ENCODE measurements at regions not wholly inside any gene's neighbourhood (a gene's known extent, or its start where the extent isn't known, plus 50 kb on each side); places are given as distances from the start of the nearest gene placed in this dataset.

DNA sequence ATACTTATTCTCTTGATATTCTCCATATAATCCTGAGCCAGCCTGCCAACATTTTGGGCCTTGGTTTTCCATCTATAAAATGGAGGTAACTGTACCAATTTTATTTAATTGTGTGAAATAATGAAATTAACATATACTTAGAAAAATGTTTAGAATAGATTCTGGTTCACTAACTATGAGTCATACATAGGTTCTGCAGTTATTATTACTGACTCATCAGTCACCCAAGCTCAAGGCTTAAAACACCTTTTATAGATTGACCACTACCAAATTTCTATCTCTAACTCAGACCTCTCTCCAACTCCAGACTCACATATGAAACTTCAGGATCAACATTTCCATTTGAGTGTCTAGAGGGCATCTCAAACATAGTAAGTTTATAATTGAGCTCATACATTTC lies 1277.2 kb upstream of the GJE1 start:
- no peak for DNase-seq (ENCODE audit: low read depth in 2 of 3, low spot score in 2 of 3)

DNA sequence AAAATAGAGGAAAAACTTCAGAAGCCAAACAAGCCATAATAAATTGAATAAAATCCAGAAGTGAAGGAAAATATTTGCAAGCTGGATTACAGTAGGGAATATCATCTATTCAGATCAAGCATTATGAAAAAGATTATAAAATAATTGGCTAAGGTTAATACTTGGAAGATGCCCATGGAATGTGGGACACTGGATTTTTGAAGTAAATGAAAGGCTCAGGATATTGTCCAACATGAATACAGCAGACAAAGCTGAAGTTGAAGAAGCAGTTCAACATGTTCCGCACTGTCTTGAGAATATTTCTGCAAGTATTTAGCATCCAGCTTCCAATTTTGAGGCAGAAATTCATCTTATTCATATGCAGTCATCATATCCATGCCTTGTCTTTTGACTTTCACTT lies 1278.4 kb upstream of the GJE1 start:
- DNase-seq (ENCODE audit: low read depth in 2 of 3, low spot score in 2 of 3) = no peak

DNA sequence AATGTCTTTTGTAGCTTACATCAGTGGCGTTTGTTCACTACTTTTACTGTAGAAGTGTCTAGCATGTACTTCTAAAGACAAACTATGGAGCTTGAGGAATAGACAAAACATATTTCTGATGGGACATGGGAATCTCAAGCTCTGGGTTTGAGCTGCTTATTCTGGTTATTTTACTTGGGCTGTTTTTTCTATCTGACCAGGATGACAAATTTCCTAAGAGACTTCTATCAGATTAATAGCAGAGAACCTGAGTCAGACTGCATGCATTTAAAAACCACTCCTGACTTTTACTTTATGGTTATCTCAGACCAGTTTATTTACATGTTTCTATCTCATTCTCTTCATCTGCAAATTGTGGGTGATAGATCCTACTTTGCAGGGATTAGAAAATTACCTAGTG lies 1282.3 kb upstream of the GJE1 start:
- DNase-seq (ENCODE audit: low read depth in 2 of 3, low spot score in 2 of 3) = no peak

- no peak for DNase-seq (ENCODE audit: low read depth in 2 of 3, low spot score in 2 of 3)
Measured at GRCh38 chr6:140849456-140849855, 1283.3 kb upstream of the GJE1 start.

- no peak for DNase-seq (ENCODE audit: low read depth in 2 of 3, low spot score in 2 of 3)
Measured at GRCh38 chr6:140847262-140847645, 1285.5 kb upstream of the GJE1 start.

DNA sequence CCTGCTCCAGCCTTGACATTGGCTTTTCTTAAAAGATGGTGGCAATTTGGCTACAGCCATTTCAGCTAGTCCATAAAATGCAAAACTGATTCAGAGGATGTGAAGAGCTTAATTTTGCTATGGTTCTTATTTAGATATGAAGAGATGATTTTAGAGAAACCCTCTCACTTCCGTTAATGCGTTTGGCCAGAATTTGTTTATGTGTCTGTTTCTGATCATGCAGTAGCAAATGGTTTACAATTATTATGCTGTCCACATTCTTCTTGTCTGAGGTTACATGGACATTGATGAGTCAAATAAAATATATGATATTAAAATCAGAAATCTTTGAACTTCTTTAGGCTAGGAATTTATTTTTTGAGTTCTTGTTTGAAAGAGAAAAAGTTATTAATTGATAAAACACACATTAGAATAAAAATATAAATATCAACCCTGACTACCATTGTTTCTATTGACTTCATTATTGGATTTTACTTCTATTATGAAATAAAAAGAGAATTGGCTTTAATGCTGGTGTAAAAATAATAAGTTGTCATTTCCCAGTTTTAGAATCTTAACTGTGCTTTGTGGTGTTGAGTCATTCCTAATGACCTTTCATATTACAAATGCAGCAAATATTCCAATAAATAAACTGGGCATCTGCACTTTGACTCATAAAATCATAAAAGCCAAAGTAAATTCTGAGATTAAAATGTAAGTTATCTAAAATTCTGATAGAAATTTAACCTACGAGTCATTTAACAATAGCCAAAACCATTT lies 1286.0 kb upstream of the GJE1 start:
- no peak for DNase-seq (ENCODE audit: low read depth in 2 of 3, low spot score in 2 of 3)

GRCh38 chr6:140845701-140846100 lies 1287.0 kb upstream of the GJE1 start:
- no peak for DNase-seq (ENCODE audit: low read depth in 2 of 3, low spot score in 2 of 3)

GRCh38 chr6:140844167-140844566 lies 1288.6 kb upstream of the GJE1 start:
- no peak for DNase-seq (ENCODE audit: low read depth in 2 of 3, low spot score in 2 of 3)

- DNase-seq (ENCODE audit: low read depth in 2 of 3, low spot score in 2 of 3) = no peak
Measured at GRCh38 chr6:140833408-140833807, 1299.3 kb upstream of the GJE1 start.

DNA sequence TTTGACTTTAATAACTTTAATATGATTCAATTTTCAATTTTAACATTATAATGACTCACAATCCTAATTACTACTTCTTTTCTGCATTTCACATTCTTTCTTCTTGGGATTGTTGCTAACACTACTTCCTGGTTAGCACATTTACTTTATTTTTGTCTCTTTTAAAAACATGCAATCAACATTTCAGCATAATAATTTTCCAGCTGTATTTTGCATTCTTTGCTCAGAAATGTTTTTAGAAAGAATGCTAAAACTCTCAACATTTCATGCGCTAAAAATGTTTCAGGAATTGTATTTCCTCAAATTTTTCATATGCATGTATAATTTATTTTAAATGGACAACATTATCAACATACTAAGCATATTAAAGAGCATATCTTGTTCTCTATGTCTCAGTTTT lies 1302.1 kb upstream of the GJE1 start:
- DNase-seq (ENCODE audit: low read depth in 2 of 3, low spot score in 2 of 3) = no peak

GRCh38 chr6:140828856-140829255 lies 1303.9 kb upstream of the GJE1 start:
- DNase-seq (ENCODE audit: low read depth in 2 of 3, low spot score in 2 of 3) = no peak

DNA sequence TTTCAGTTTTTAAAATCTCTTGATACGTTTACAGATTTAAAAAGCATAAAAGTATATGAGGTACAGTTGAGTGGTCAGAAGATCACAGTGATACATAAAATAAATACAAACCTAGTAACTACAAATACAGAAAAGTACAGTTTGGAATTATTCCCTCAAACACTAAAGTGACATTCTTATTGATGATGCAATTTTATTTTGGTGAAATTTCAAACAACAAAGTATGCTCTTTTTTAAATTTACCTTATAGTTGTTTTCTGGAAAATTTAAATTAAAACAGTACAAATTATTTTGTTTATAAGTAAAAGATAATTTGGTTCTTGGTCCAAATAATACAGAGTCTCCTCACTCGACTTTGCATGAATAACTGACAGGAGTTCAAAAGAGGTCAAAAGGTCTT lies 1305.1 kb upstream of the GJE1 start:
- DNase-seq (ENCODE audit: low read depth in 2 of 3, low spot score in 2 of 3) = no peak

DNA sequence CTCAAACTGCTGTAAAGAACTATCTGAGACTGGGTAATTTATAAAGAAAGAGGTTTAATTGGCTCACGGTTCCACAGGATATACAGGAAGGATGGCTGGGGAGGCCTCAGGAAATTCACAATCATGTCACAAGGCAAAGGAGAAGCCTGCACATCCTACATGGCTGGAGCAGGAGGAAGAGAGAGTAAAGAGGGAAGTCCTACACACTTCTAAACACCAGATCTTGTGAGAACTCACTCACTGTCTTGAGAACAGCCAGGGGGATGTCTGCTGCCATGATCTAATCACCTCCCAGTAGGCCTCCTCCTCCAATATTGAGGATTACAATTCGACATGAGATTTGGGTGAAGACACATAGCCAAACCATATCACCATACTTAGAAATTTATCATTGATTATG lies 1307.0 kb upstream of the GJE1 start:
- no peak for DNase-seq (ENCODE audit: low read depth in 2 of 3, low spot score in 2 of 3)

- DNase-seq (ENCODE audit: low read depth in 2 of 3, low spot score in 2 of 3) = no peak
Measured at GRCh38 chr6:140824595-140824994, 1308.1 kb upstream of the GJE1 start.

DNA sequence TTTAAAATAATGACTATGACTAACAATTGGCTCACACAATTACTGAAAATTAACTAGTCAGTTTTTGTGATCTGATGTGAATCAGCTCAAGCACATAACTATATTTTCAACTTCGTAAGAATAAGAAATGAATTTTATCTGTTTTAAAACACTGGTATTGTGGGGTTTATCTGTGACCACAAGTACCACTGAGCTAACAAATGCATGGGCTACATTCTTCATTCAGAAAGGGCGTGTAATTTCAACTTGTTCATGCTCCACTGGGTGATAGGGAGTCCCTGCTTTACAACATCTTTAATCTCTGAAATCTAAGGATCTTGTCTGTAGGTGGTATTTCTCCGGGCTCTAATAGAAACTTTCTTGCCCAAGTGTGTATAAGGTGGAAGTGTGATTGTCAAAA lies 1311.5 kb upstream of the GJE1 start:
- no peak for DNase-seq (ENCODE audit: low read depth in 2 of 3, low spot score in 2 of 3)

DNA sequence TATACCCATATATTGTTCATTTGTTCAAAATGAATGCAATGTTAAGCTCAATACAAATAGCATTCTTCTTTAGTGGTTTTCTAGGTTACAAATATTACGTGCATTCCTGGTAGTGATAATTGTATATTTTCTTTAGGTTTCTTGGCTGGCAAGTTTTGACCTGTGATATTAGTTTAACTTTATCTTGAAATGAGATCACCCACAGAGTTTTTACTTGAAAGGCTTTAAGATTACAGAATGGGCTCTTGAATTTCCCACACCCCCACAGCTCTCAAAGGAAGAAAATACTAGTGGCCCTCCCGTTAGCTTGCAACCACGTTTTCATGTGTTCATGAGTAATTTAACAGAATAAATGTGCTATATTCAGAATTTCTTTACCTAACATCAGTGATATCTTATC lies 1315.5 kb upstream of the GJE1 start:
- no peak for DNase-seq (ENCODE audit: low read depth in 2 of 3, low spot score in 2 of 3)

DNA sequence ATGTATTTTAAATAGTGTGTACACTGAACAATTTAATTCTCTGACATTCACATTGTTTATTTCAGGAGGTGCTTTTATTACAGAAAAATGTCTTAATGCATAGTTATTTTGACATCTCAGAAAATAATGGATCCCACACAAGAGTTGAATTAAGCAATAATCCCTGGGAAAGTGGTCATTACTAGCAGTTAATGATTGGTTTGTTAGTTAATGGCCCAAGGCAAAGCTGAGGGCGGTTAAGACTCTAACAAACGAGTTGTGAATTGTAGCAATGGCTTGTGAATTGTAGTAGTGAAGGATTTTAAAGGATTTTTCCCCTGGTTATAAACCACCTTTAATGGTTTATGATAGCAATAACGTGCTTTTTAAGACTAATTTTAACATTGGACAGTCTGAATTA lies 1316.0 kb upstream of the GJE1 start:
- DNase-seq (ENCODE audit: low read depth in 2 of 3, low spot score in 2 of 3) = no peak

DNA sequence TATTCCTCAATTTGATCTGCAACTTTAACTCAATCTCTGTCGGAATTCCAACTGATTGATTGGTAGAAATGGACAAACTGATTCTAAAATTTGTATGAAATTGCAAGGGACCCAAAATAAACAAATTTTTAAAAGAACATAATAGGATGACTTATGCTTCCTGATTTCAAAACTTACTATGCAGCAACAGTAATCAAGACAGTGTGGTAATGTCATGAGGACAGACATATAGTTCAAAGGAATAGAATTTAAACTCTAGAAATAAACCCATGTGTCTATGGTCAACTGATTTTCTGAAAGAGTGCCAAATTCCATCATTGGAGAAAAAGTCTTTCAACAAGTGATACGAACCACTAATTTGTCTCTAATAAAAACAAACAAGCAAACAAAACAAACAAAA lies 1320.1 kb upstream of the GJE1 start:
- DNase-seq (ENCODE audit: low read depth in 2 of 3, low spot score in 2 of 3) = no peak

GRCh38 chr6:140811642-140812041 lies 1321.1 kb upstream of the GJE1 start:
- no peak for DNase-seq (ENCODE audit: low read depth in 2 of 3, low spot score in 2 of 3)

DNA sequence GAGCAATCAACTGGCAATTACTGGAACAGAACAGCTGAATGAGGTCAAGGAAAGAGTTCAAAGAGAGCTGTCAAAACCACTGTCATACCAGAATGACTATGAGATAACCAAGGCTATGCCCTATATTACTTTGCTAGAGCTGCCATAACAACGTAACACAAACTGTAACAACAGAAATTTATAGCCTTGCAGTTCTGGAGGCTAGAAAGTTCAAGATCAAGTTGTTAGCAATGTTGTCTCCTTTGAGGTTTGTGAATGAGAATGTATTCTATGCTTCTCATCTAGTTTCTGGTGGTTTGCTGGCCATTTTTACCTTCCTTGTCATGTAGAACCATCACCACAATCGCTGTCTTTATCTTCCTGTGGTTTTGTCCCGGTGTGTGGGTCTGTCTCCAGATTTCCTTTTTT lies 1323.0 kb upstream of the GJE1 start:
- DNase-seq (ENCODE audit: low read depth in 2 of 3, low spot score in 2 of 3) = no peak

DNA sequence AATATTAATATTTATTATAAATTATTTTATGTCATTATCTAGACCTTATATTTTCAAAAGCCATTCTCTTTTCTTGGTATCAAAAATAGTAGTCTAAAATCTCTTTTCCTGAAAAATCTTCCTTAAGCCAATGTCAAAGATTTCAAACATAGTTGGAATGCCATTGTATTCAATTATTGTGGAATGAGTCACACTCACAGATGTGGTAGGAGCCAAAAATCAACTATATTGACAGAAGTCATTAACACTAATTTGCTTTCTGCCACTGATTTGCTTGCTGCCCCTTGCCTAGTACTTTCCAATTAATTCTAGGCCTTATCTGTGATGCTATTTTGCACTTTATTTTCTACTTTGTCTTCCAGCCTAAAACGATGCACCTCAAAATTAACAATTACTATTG lies 1326.3 kb upstream of the GJE1 start:
- no peak for DNase-seq (ENCODE audit: low read depth in 2 of 3, low spot score in 2 of 3)

DNA sequence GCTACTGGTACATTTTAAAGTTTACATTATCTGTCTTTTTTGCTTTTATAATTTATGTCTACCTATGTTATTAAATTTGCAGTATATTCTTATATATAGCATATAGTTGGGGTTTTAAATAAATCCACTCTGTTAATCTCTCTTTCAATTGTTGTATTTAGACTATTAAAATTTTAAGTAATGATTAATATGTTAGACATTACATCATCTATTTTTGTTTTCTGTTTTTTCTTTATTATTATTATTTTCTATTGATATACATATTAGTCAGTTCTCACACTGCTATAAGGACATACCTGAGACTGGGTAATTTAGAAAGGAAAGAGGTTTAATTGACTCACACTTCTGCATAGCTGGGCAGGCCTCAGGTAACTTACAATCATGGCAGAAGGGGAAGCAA lies 1338.2 kb upstream of the GJE1 start:
- no peak for DNase-seq (ENCODE audit: low read depth in 2 of 3, low spot score in 2 of 3)

DNA sequence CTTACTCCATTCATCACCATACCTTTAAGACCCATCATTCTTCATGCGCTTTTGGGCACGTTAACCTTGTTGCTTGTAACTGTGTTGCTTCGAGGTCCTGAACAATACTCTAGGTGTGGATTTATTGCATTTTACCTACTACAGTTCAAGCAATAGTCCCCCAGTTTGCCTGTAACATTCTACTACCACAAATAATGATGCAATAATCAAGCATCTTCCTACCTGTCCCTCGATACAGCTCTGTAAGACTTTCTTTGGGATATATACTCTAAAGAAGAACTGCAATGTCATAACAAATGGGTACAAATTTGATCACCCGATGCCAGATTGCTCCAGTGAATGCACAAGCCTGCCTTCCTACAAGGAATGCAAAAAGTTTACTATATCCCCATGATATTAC lies 1342.6 kb upstream of the GJE1 start:
- no peak for DNase-seq (ENCODE audit: low read depth in 2 of 3, low spot score in 2 of 3)

DNA sequence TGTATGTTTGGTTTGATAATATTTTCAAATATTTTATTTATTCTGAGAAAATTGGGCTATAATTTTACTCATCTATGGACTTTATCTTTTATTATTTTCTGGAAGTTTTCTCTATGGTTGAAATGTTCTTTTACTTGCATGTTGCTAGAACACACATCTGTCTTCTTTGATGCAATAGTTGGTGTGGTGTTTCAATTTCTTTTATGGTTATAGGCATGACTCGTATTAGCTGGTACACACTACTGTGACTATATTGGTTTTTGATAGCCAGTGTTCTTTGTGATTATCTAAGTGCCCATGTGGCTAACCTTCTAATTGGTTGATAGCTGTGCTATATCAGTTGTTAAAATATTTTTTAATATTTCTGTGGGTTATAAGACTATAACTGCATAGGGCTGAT lies 1343.3 kb upstream of the GJE1 start:
- DNase-seq (ENCODE audit: low read depth in 2 of 3, low spot score in 2 of 3) = no peak
